HG03457 (cell line): ENCODE measurements at regions not wholly inside any gene's neighbourhood (a gene's known extent, or its start where the extent isn't known, plus 50 kb on each side); places are given as distances from the start of the nearest gene placed in this dataset.

Experiments
- ATAC-seq: cut with Tn5 transposase; IDR thresholded peaks from one replicate; pipeline ENCODE4 v1.9.1; 2021; ENCODE audit warnings: moderate number of reproducible peaks; ENCODE audit not compliant: unreplicated experiment

DNA sequence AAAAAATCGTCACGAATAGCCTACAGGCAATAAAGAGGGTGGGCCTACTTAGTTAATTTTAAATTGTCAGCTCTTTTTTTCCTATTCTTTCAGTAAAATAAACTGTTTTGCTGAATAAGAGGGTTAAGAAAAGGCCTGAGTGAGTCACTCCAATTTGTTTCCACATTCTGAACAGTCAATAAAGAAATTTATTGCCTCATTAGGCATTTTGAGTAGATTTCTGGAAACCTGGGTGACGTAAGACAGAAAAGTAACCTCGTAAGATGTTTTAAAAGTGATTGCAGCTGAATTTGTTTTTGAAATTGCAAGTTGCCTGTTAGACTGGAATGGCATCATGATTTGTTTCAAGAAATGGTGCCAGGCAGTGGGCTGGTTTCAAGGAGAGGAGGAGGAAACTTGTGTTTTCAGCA lies 439.3 kb downstream of the USP25 start:
- no peak for ATAC-seq

DNA sequence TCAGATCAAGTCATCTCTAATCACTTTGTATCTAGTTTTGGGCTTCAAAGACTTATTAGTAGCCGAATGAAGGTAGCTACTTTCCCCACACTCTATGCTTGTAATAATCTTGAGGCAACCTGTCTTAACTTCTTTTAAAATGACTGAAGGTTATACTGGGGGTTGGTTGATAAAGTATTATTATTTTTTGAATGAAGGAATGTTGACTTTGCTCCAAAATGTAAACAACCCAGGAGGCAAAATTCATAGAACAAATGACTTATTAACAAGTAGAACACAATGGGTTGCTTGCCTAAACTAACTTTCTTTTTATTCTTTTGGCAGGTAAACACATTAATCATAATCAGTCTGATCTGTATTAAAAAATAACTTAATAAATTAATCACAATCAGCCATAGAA lies 440.0 kb downstream of the USP25 start:
- ATAC-seq = no peak

DNA sequence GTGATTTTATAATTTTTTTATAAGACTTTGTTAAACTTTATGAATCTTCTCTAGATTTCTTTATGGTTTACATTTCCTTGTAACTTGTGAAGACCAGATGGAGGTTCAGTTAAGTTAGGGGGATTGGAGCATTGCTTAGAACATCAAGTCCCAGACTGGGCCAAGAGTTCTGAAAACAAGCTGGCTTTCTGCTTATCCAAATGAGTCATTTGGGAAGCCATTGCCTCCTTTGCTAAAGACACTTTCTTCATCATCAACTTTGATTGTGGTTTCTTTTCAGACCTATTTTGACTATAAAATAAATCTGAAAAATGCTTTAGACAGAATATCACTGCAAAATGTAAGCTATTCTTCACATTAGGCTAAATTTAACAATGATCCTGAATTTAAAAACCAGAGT lies 446.8 kb downstream of the USP25 start:
- ATAC-seq = no peak

DNA sequence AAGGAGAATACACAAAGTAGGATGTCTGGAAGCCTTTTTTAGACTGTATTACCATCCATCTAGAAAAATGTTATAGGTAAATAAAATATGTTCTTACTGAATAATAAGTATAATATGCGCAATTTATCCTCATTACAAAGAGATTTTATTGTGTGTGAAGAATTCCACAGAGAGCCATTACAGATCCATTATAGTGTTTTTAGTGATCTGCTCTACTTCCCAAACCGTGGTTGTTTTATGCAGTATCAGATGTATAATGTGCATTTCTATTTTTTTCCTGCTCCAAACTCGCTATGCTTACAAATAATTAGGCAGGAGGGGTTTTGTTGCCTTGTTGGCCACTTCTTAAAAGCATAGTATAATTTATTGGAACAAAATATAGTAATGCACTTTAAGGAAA lies 447.8 kb downstream of the USP25 start:
- no peak for ATAC-seq

DNA sequence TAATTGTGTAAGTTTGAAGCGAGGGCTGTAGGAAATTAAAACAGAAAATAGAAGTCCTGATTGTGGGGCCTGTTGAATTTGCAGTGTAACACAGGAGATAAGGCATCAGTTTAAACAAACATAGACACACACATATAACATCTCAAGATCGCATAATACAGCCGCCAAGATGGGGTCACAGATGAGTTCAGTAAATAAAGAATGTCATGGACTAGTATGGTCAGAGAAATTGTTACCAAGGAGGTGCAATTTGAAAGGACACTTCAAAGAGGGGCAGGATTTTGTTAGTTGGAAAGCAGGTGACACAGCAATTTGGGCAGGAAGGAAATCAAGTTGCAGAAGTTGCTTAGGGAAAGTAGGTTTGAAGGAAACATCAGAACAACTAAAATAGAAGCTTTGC lies 450.0 kb downstream of the USP25 start:
- ATAC-seq = no peak

DNA sequence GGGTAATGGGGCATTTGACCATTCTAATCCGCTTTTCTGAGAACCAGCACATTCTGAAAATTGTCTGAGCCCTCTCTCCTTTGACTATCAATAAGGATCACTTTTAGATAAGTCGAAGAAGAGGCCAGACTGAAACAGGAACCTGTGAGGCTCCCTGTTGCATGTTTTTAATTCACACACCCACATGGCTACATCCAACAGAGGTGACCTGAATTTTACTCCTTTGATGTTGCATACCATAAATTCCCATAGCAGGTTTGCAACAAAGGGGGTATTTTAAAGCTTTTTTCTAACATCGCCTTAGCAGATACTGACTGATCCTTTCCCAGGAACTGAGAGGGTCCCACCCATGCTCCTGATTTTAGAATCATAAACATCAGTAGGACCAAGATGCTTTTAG lies 450.8 kb downstream of the USP25 start:
- ATAC-seq = no peak

DNA sequence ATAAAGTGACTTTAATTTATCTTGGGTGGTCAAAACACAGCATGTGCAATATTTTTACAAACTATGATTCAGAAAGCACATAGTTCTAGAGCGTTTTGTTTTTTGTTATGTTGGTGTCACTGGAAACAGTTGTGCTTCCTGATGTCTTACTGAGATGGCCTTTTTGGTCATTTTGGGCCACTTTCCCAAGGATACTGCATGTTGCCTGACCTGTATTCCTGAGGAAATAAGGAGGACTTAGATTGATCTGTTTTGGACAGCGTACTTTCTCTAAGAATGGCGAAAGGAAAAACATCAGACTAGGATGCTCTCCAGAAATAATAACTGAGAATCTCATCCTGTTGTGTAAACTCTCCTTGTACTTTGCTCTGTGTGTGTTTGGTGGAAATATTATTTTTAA lies 451.2 kb downstream of the USP25 start:
- no peak for ATAC-seq

DNA sequence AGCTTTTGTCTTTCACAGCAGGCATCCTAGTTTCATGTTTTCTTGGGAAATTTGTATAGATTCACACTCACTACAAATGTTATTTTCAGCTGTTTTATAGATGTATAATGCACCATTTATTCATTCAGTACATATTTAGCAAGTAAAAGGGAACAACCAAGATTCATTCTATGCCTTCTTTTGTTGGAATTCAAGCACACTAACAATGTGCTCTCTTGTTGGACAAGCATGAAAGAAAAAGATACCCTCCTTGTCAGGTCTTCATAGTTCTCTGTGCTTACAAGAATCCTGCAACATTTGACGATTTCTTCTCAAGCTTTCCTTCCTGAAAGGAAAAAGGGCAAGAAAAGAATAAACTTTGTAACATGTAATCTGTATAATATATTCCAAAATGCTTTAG lies 456.0 kb downstream of the USP25 start:
- ATAC-seq = no peak

DNA sequence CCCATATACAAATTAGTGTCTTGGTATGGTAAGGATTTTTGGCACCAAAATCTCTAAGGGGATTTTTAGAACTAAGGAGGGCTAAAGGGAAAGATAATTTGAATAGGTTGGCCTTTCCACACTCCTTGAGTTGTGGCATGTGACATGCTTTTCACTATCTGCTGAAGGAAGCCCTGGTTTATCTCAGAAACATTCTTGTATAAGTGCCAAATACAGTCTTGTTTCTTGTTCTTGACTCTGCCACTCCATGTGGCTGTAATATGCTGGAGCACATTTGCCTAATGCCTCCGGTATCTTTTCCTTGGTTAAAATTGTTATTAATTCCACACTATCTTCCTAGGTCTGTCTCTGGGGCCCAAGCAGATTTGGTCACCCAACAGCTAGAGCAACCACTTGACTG lies 457.0 kb downstream of the USP25 start:
- no peak for ATAC-seq

DNA sequence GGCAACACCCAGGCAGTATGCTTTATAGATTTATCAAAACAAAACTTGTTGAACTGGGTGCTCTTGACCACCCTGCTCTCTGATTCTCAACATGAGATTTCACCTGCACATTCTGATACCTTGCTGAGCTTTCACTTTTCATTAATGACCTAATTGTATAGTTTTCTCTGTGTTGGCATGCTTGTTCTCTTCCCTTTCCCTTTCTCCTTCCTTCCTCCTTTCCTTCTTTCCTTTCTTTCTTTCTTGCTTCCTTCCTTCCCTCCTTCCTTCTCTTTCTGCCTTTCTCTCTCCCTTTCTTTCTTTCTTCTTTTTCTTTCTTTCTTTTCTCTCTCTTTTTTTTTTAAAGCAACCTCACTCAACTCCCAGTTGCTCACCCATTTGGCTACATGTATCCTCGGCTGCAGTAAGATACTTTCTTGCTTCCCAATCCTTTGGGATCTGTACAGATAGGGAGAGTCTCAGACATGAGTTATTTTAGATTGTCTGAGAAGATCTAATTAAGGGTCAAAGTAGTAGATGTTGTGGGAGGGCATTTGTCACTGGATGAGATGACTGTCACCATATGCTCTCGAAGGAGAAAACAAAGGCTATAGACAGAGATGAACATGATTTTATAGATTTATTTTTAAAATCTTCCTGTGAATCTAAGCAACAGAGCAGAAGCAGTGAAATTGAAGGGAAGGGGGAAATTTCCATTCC lies 458.0 kb downstream of the USP25 start:
- ATAC-seq = no peak

DNA sequence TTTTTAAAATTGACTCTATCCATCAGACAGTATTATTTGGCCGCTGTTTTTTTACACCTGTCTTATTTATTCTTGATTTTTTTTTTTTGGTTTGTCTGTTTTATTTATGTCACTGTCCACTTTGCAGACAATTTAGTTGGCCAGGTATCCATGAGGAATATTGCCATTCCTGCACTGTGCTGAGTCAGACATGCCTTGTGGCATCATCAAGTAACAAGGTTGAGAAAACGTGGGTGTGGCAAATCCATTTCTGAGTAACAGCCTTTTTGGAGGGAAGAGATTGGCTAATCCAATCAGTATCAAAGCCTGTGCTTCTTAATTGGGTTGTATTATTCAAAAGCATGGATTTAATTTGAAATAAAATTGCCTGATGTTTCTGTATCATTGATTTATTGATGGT lies 463.1 kb downstream of the USP25 start:
- ATAC-seq = no peak

DNA sequence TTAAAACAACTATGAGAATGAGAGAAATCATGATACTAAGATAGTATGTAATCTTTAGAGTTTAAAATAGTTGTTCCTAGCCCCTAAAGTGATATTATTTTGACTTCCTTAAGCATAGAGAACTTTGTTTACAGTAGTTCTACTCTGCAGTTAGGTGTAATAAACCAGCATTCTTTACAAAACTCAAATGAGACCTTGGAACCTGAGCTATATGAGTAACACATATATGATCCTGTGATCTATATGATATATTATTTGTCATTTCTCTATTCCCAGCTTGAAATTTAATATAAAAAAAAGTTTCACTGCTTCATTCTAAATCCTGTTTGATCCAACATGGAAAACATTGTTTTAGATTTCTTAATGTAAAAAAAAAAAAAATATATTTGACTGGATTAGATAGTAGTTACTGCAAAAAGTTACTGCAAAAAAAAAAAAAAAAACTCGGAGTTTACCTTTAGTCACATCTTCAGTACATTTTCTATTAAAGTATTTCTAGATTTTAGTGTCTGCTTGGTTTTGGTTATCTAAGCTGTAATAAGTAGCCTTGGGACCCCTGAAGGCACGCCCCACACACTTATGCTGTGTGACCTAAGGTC lies 463.8 kb downstream of the USP25 start:
- ATAC-seq = no peak

DNA sequence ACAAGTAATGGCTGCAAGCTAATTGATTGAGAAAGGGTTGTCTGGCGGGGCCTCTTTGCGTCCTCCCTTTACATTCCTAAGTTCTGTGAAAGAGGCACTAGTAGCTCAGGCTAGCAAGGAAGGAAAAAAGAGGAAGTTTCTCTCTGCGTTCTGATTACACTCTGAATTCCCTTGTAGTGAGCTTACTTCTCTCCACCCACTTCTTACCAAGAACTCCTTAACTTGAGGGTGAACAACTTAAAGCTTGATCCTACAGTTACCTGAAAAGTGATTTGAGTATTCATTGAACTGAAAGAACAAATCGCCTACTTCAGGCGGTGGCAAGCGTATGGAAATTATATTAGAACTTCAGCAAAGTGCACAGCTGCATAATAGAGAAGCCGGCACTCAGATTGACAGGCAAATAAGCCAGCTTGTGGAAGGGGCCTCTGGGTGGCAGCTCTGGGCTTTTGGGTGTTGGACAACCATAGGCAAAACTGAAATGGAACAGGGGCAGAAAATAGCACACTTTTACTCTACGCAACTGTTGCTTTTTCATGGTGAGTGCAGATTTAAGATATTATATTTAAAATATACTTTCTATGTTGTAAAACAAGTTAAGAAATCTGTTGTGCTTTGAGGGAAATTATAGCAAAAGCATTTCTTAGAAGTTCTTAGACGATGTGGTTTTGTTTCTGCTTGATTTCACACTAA lies 464.5 kb downstream of the USP25 start:
- ATAC-seq = peak; percentile 80

DNA sequence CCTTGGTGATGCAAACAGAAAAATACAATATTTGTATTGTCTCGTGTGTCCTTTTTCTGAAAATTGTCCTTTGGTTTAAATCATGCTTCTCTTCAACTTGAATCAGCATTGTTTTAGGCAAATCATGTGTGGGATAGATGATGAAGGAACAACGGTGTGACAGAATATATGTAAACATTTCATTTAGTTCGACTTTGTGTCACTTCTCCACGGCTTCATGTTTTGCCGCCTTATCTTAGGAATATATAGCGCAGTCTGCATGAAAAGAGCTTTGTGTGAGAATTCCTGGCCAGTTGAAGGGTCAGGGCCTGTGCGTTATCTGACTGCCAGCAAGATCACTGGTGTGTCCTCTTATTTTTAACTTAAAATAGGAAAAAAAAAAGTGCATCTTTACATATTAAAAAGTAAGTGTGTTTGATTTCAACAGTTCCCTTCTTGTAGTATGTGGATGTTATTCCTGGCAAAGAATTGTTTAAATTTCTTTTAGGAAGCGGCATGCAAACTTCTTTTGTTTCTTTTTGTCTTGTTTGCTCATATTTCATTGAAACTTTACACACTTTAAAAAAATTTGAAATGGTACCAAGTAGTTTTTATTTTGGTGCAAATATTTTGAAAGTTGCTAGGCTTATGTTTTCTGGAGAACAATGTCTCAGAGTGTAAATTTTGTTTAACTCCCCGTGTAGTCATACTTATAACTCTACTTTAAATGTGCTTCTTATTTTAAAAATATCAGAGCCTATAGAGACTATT lies 465.2 kb downstream of the USP25 start:
- no peak for ATAC-seq

DNA sequence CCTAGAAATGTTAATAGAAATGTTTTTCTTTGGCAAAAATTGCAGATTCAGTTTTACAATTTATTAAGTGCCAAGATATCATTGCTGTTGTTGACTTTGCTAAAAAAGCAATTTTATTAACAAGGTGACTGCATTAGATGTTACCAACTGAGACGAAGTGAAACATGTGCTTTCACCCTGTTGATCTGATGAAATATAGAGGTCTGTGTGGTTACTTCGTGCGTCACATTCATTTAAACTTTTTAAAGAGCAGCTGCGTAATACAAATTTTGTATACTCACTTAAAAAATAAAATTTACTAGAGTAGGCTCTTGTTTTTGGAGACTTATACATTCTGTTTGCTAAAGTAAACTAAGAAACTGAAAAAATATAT lies 465.7 kb downstream of the USP25 start:
- no peak for ATAC-seq

DNA sequence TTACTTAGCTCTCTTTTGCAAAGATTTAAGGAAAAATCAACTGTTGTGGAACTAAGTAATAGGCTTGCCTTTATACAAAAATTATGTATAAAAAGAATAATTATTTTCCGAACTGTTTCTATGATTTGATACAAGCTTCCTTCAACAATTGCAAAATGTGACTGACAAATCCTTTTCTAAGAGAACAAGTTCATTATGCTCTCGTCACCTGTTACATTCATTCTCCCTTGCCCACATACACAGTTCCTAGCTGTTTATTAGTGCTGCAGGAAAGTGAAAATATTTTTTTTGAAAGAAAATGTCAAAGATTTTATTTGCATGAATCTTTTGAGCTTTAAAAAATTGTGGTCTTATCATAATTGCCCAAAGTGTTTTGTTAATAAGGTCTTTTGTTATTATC lies 466.2 kb downstream of the USP25 start:
- no peak for ATAC-seq

DNA sequence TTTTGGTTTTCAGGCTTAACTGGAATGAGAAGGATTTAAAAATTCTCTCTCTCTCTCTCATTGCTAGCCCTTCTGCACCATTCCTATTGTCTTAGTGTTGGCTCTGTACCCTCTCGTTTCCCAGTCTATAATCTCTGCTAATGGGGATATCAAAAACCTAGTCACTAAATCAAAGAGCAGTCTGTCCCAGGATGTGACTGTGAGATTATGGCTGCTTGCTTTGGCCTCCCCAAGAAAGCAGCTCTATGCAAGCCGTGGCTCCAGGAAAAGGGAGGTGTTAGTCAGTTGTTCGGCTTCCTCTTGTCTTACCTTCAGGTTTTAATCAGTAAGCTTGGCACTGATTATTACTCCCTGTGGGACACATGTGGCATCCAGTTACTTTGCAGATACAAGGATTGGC lies 468.8 kb downstream of the USP25 start:
- no peak for ATAC-seq

DNA sequence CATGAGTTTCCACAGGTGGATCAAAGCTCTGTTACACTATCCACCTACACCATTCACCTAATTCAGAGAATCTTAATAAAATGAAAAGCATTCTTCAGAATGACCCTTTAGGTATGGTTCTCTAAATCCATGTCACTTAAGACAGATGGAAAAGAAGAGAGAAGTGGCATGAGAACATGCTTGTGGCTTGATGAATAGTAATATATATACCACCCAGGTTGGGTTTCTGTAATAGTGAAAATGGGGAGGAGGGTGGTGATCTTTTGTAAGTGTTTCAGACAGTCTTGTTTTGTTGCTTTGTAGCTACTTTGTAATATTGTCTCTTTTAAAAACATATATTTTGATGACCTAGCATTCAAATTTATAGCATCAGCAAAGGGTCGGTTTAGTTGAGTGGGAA lies 469.8 kb downstream of the USP25 start:
- ATAC-seq = no peak

DNA sequence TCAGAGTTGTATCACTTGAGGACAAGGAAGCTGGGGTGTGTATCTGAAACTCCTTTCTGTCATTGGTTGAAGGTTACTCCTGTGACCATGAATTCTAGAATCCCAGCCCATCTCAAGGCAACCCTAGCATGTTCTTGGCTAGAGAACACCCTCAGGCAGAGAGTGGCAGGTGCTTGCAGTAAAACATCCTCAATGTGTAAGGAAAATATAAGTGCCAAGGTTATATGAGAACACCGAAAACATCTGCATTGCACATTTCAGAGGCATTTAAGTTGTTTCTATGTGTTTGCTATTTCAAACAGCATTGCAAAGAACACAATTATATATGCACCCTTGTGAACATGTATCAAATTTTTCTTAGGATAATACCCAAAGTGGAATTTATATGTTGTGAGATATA lies 471.9 kb downstream of the USP25 start:
- ATAC-seq = no peak

DNA sequence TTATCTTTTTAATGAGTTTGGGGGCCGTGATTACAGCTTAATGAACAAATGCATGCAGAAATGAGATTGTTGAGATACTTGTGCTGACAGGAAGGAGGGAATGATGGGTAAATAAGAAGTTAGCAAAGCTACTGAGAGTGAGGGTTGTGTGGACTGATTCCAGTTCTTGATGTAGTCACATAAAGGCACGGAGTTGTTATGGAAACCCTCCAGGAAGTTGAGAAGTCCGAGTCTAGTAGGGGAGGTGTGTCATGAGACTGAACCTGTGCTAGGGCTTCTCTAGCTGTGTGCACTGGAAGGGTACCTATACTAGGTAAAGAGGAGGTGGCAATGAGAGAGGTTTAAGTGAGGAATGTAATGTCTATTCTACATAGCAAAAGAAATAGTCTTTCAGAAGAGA lies 475.7 kb downstream of the USP25 start:
- no peak for ATAC-seq

DNA sequence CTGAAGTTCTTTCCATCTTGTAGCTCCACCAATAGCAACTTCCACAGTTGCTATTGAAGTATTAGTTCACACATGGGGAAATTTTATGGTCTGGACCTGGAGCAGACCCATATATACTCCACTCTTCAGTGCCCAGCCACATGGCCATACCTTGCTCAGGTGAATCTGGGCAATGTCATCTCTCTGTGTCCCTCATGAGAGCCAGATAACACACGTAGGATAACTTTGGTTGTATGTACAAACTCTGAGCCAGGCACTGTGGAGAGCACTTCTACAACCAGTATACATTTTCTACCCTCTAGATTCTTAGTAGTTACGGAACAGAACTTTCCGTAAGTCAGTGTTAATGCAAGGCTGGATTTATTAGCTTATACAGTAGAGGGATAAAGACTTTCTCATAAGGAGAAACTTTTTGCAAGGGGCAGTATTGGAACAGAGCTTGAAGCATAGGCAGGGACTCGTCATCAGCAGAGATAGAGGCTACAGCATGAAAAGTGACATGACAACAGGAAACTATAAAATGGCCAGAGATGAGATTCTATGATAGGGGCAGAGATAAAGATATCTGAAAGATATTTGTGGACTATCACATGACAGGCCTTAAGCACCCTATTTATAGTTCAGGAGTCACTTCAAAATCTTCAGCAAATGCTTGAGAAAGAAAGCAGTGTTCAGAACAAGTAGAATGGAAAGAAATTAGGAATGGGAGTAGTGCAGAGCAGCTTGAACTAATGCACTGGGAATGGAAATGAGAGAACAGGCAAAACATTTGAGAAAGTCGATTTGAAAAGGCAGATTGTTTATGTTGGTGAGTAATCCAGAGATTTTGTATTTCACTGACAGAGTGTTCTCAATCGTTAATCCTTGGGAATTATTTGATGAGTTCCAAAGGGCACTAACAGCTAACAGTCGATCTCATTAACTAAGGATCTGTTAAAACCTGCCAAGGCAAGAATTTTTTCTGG lies 481.8 kb downstream of the USP25 start:
- ATAC-seq = no peak
